ENCODE measurements at regions not wholly inside any gene's neighbourhood (a gene's known extent, or its start where the extent isn't known, plus 50 kb on each side); places are given as distances from the start of the nearest gene placed in this dataset.

GRCh38 chr18:38664929-38665328 is 1099.3 kb upstream of the CELF4 start:
- TF ChIP-seq CTCF (conservative IDR thresholded peaks at IDR 0.05; ENCODE audit: low read depth in 2 of 2) (no peak), EZH2 (IDR thresholded peaks at IDR 0.05; ENCODE audit: low read depth, unreplicated experiment) (no peak), CREB1 (CRISPR knock-in tag; IDR thresholded peaks at IDR 0.05; ENCODE audit: low read depth) (no peak), ETS1 (IDR thresholded peaks at IDR 0.05) (no peak)

All from GM23338 (cell line).